HCT116 (cell line): ENCODE measurements at regions not wholly inside any gene's neighbourhood (a gene's known extent, or its start where the extent isn't known, plus 50 kb on each side); places are given as distances from the start of the nearest gene placed in this dataset.

Experiments used
- ATAC-seq: fragments of 200-7000 bp; cut with Tn5 transposase; 2 replicates; pipeline ENCODE4 v1.9.1; 2020; ENCODE audit warnings: mild to moderate bottlenecking, moderate library complexity
- BruUV-seq: library from RNA; stranded (reverse); fragments of 400-500 nt; replicated peaks from 2 replicates; lab custom pipeline; 2021; lab: Mats Ljungman, UMichigan
- CTCF ChIA-PET: fragments of 300-600 bp; sonication (Branson Sonifier 250); formaldehyde crosslinking; loops from one replicate; lab custom pipeline; 2021; ENCODE audit warnings: antibody characterized with exemption; lab: Charles Lee
- POLR2A ChIA-PET: fragments of 300-600, 350-600 bp; sonication (Branson Sonifier 250); formaldehyde crosslinking; loops from one replicate; lab custom pipeline; 2021; ENCODE audit warnings: antibody characterized with exemption; lab: Charles Lee
- RAD21 ChIA-PET, 2 experiments: fragments of 300-600 bp; sonication (Branson Sonifier 250); formaldehyde crosslinking; loops; one replicate each; lab custom pipeline; 2023; ENCODE audit warnings: low total read pairs in 2 of 2; ENCODE audit not compliant: uncharacterized antibody in 2 of 2, unreplicated experiment in 2 of 2, low non-redundant PET in 1 of 2; lab: Charles Lee
- DNase-seq: peaks from one replicate; pipeline ENCODE4 v3.0.0-alpha.2; 2010; ENCODE audit warnings: low read depth, low spot score
- H2AFZ ChIP-seq: fragments of 200-600 bp; shearing (Covaris generic), sonication (generic); 2 replicates; pipeline ENCODE4 v1.6.1; 2017; ENCODE audit warnings: low read depth, mixed run types, mixed read lengths, antibody characterized with exemption, low read length; ENCODE audit not compliant: poor library complexity, severe bottlenecking
- H3K27ac ChIP-seq: 2 replicates; pipeline ENCODE4 v1.5.1; 2012; ENCODE audit warnings: low read depth, low read length
- H3K27me3 ChIP-seq: fragments of 200-600 bp; sonication (generic); 2 replicates; pipeline ENCODE4 v1.6.1; 2016; ENCODE audit warnings: mixed run types, low read length, mixed read lengths; ENCODE audit not compliant: insufficient read depth
- H3K36me3 ChIP-seq, 2 experiments: fragments of 200-500 bp in 1 of 2; fragments of 200-600 bp in 1 of 2; sonication (Bioruptor generic) in 1 of 2; sonication (generic) in 1 of 2; 2 replicates each; pipeline versions ENCODE4 v1.5.1 to v1.6.1; 2014 to 2016; ENCODE audit warnings: low read length in 2 of 2, inconsistent platforms in 1 of 2, mixed read lengths in 1 of 2, mixed run types in 1 of 2; ENCODE audit not compliant: insufficient read depth in 2 of 2, control insufficient read depth in 1 of 2
- H3K4me1 ChIP-seq, 2 experiments: fragments of 200-600 bp in 1 of 2; sonication (generic) in 1 of 2; 2 replicates each; pipeline versions ENCODE4 v1.5.1 to v1.6.1; 2012 to 2017; ENCODE audit warnings: low read length in 2 of 2, inconsistent platforms in 1 of 2, mild to moderate bottlenecking in 1 of 2, mixed read lengths in 1 of 2, mixed run types in 1 of 2, moderate library complexity in 1 of 2; ENCODE audit not compliant: insufficient read depth in 2 of 2, control insufficient read depth in 1 of 2
- H3K4me2 ChIP-seq: fragments of 200-600 bp; sonication (generic); 2 replicates; pipeline ENCODE4 v1.6.1; 2017; ENCODE audit warnings: mixed run types, low read length, mixed read lengths
- H3K4me3 ChIP-seq, 2 experiments: fragments of 200-600 bp in 1 of 2; sonication (generic) in 1 of 2; replicated peaks in 1 of 2; 2 replicates each; pipeline ENCODE4 v1.5.1; 2011 to 2016; ENCODE audit warnings: low read length in 2 of 2, control low read depth in 1 of 2, low read depth in 1 of 2, mild to moderate bottlenecking in 1 of 2, mixed read lengths in 1 of 2, mixed run types in 1 of 2
- H3K79me2 ChIP-seq: fragments of 200-600 bp; sonication (generic); 2 replicates; pipeline ENCODE4 v1.6.1; 2017; ENCODE audit warnings: mild to moderate bottlenecking, mixed run types, low read length, moderate library complexity, mixed read lengths; ENCODE audit not compliant: insufficient read depth
- H3K9ac ChIP-seq: fragments of 200-600 bp; sonication (generic); 2 replicates; pipeline ENCODE4 v1.6.1; 2016; ENCODE audit warnings: low read length, mixed read lengths
- H3K9me2 ChIP-seq: fragments of 200-600 bp; sonication (generic), shearing (Covaris generic); 2 replicates; pipeline ENCODE4 v1.6.1; 2017; ENCODE audit warnings: mixed run types, mild to moderate bottlenecking, moderate library complexity; ENCODE audit not compliant: insufficient read depth
- H3K9me3 ChIP-seq, 2 experiments: fragments of 200-500 bp in 1 of 2; fragments of 200-600 bp in 1 of 2; sonication (Bioruptor generic) in 1 of 2; sonication (generic) in 1 of 2; 2 replicates each; pipeline ENCODE4 v1.6.1; 2014 to 2017; ENCODE audit warnings: low read length in 2 of 2, mixed read lengths in 2 of 2, inconsistent platforms in 1 of 2, low read depth in 1 of 2, mild to moderate bottlenecking in 1 of 2, mixed run types in 1 of 2, moderate library complexity in 1 of 2; ENCODE audit not compliant: control insufficient read depth in 1 of 2, insufficient read depth in 1 of 2
- H4K20me1 ChIP-seq: fragments of 200-600 bp; sonication (generic), shearing (Covaris generic); 2 replicates; pipeline ENCODE4 v1.6.1; 2017; ENCODE audit warnings: mixed run types, mild to moderate bottlenecking, moderate library complexity; ENCODE audit not compliant: insufficient read depth
- ATF3 ChIP-seq: IDR thresholded peaks from 2 replicates; pipeline ENCODE4 v1.6.1; 2012
- CBX3 ChIP-seq: IDR thresholded peaks from 2 replicates; pipeline ENCODE4 v1.6.1; 2012; ENCODE audit warnings: low read depth
- CEBPB ChIP-seq: IDR thresholded peaks from 2 replicates; pipeline ENCODE4 v1.6.1; 2012; ENCODE audit warnings: low read depth
- CTCF ChIP-seq, 3 experiments: fragments of 200-600 bp in 1 of 3; sonication (generic) in 1 of 3; IDR thresholded peaks in 2 of 3; conservative IDR thresholded peaks in 1 of 3; 2 replicates each; pipeline ENCODE4 v1.5.1; 2012 to 2017; ENCODE audit warnings: low read depth in 2 of 3, low read length in 2 of 3, antibody characterized with exemption in 1 of 3, borderline replicate concordance in 1 of 3, control low read depth in 1 of 3, mild to moderate bottlenecking in 1 of 3, mixed read lengths in 1 of 3, mixed run types in 1 of 3, moderate library complexity in 1 of 3; ENCODE audit not compliant: insufficient read depth in 1 of 3
- EGR1 ChIP-seq: IDR thresholded peaks from 2 replicates; pipeline ENCODE4 v1.6.1; 2012; ENCODE audit warnings: low read depth
- EZH2 ChIP-seq: fragments of 200-600 bp; sonication (generic); IDR thresholded peaks from 2 replicates; pipeline ENCODE4 v1.6.1; 2017; ENCODE audit warnings: antibody characterized with exemption, mixed run types
- FOSL1 ChIP-seq: IDR thresholded peaks from 2 replicates; pipeline ENCODE4 v1.6.1; 2012; ENCODE audit warnings: low read depth
- JUND ChIP-seq: IDR thresholded peaks from 2 replicates; pipeline ENCODE4 v1.6.1; 2012
- MAX ChIP-seq: IDR thresholded peaks from 2 replicates; pipeline ENCODE4 v1.6.1; 2012
- POLR2A ChIP-seq: IDR thresholded peaks from 2 replicates; pipeline ENCODE4 v1.7.0; 2011; ENCODE audit warnings: borderline replicate concordance; ENCODE audit not compliant: insufficient read depth, insufficient read length; ENCODE audit errors: extremely low read depth
- POLR2AphosphoS5 ChIP-seq: IDR thresholded peaks from 2 replicates; pipeline ENCODE4 v1.6.1; 2011; ENCODE audit warnings: mild to moderate bottlenecking, low read depth, low read length, moderate library complexity
- RAD21 ChIP-seq: IDR thresholded peaks from 2 replicates; pipeline ENCODE4 v1.6.1; 2012; ENCODE audit warnings: low read depth, mild to moderate bottlenecking
- SIN3A ChIP-seq: IDR thresholded peaks from 2 replicates; pipeline ENCODE4 v1.6.1; 2012; ENCODE audit warnings: low read depth
- SP1 ChIP-seq: IDR thresholded peaks from 2 replicates; pipeline ENCODE4 v1.6.1; 2012; ENCODE audit warnings: low read depth
- SRF ChIP-seq: IDR thresholded peaks from 2 replicates; pipeline ENCODE4 v1.6.1; 2012; ENCODE audit warnings: low read depth
- TCF7L2 ChIP-seq: IDR thresholded peaks from 2 replicates; pipeline ENCODE4 v1.7.0; 2011; ENCODE audit warnings: borderline replicate concordance, inconsistent platforms; ENCODE audit not compliant: insufficient read depth, insufficient read length; ENCODE audit errors: extremely low read depth
- YY1 ChIP-seq: IDR thresholded peaks from 2 replicates; pipeline ENCODE4 v1.6.1; 2011; ENCODE audit warnings: low read length, low read depth, moderate library complexity, mild to moderate bottlenecking; ENCODE audit not compliant: insufficient replicate concordance; ENCODE audit errors: extremely low read depth
- ZFX ChIP-seq: fragments of 450-650 bp; IDR thresholded peaks from 2 replicates; pipeline ENCODE4 v1.6.1; 2017
- ZNF274 ChIP-seq: fragments of 200-500 bp; sonication (Bioruptor generic); IDR thresholded peaks from 2 replicates; pipeline ENCODE4 v1.6.1; 2014; ENCODE audit warnings: mild to moderate bottlenecking, low read depth, low read length, inconsistent platforms
- intact Hi-C: fragments of 100-400 bp; cut with micrococcal nuclease; formaldehyde crosslinking; loops from 2 replicates; pipeline ENCODE4 v1.10.0; 2022

- POLR2A ChIA-PET = no interaction called here
These were observed 293.9 kb downstream of the THBS2 start for GRCh38 chr6:168959696-168960095.

More at GRCh38 chr6:168959696-168960095, 293.9 kb downstream of the THBS2 start:
- no peaks in the 10 kb centered on the region for H3K9me3 ChIP-seq
- no peaks in the 10 kb centered on the region for H3K36me3 ChIP-seq
- no TSS peak for BruUV-seq
- TF ChIP-seq EGR1 (no peak), JUND (no peak), FOSL1 (no peak), SRF (no peak), YY1 (no peak), CEBPB (no peak), EZH2 (no peak), RAD21 (no peak), ZFX (no peak), MAX (no peak), POLR2AphosphoS5 (no peak), SP1 (no peak), CTCF (IDR thresholded peaks at IDR 0.05 in 2 of 3, conservative IDR thresholded peaks at IDR 0.05 in 1 of 3; ENCODE audit: borderline replicate concordance in 1 of 3, insufficient read depth in 1 of 3, low read depth in 2 of 3, low read length in 2 of 3) (no peak), TCF7L2 (no peak), ATF3 (no peak), CBX3 (no peak), ZNF274 (no peak), POLR2A (no peak), SIN3A (no peak)
- TF ChIP-seq, all 23 proteins: peak for 0
- ATAC-seq = no peak
- Histone ChIP-seq H3K9ac (no peak overlapping the region), H4K20me1 (no peaks in the 10 kb centered on the region), H3K4me3 (no peak overlapping the region), H3K79me2 (no peaks in the 10 kb centered on the region), H3K4me1 (no peaks in the 10 kb centered on the region), H3K27ac (no peak overlapping the region), H3K9me2 (no peaks in the 10 kb centered on the region), H3K4me2 (no peak overlapping the region), H2AFZ (no peak overlapping the region), H3K27me3 (no peaks in the 10 kb centered on the region)
- DNase-seq = no peak
- RAD21 ChIA-PET = interaction anchor here in 1 of 2 experiments (0.6 kb wide), 1 partner anchor 15 kb away, joined by 3 read pairs; no protein-coding TSS in a partner anchor
- CTCF ChIA-PET = no interaction called here
- intact Hi-C loops = loop anchor here (5.0 to 10.0 kb wide), 4 partner anchors 718 to 1558 kb away; partner anchors contain the start of genes C6orf120 and WDR27
